Activated T-cell treated with anti-CD3 and anti-CD28 coated beads, Interleukin-2, amount 50 U/mL, for 24 hours (primary cell): ENCODE measurements at regions not wholly inside any gene's neighbourhood (a gene's known extent, or its start where the extent isn't known, plus 50 kb on each side); places are given as distances from the start of the nearest gene placed in this dataset.

Experiments
- DNase-seq: peaks from one replicate; pipeline ENCODE4 v3.0.0-alpha.2; 2020
- H3K27ac Mint-ChIP-seq: 2 replicates; pipeline ENCODE4 v1.8.0; 2020; ENCODE audit warnings: mild to moderate bottlenecking, mixed read lengths
- H3K27me3 Mint-ChIP-seq: 2 replicates; pipeline ENCODE4 v1.8.0; 2020; ENCODE audit warnings: mixed read lengths
- H3K36me3 Mint-ChIP-seq: 2 replicates; pipeline ENCODE4 v1.8.0; 2020; ENCODE audit warnings: low read depth, mixed read lengths
- H3K4me1 Mint-ChIP-seq: 2 replicates; pipeline ENCODE4 v1.8.0; 2020; ENCODE audit warnings: low read depth, mixed read lengths
- H3K4me3 Mint-ChIP-seq: 2 replicates; pipeline ENCODE4 v1.8.0; 2020; ENCODE audit warnings: mild to moderate bottlenecking, moderate library complexity, mixed read lengths
- H3K9me3 Mint-ChIP-seq: 2 replicates; pipeline ENCODE4 v1.8.0; 2020; ENCODE audit warnings: mixed read lengths

DNA sequence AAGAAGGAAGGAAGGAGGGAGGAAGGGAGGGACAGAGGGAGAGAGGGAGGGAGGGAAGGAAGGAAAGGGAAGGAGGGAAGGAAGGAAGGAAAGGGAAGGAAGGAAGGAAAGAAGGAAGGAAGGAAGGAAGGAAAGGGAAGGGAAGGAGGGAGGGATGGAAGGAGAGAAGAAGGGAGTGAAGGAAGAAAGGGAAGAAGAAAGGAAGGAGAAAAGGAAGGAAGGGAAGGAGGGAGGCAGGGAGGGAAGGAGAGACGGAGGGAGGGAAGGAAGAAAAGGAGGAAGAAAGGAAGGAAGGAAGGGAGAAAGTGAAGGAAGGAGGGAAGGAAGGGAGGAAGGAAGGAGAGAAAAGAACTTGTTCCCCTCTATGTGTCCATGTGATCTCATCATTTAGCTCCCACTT lies 465.0 kb downstream of the KCTD8 start:
- H3K9me3 Mint-ChIP-seq: peaks cover 7% of the 10 kb centered on the region
- no peak overlapping the region for H3K4me3 Mint-ChIP-seq
- DNase-seq: no peak
- H3K27me3 Mint-ChIP-seq: no peaks in the 10 kb centered on the region
- no peak overlapping the region for H3K27ac Mint-ChIP-seq
- no peaks in the 10 kb centered on the region for H3K36me3 Mint-ChIP-seq
- no peaks in the 10 kb centered on the region for H3K4me1 Mint-ChIP-seq

DNA sequence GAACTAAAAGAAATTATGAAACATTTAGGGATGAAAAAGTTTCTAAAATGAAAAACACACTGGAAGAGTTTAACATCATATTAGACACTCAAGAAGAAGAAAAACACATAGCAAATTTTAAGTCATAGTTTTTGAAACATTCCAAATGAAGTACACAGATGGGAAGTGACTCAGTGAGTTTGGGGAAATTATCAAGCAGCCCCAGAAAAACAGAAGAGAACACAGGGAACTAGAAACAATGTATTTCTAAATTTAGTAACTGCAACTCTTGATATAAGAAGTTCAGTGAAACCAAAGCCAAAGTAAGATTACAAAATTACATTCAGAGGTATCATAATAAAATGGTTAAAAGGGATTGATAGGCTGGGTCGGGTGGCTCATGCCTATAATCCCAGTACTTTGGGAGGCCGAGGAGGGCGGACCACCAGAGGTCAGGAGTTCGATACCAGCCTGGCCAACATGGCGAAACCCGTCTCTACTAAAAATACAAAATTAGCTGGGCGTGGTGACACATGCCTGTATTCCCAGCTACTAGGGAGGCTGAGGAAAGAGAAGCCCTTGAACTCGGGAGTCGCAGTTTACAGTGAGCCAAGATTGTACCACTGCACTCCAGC lies 461.2 kb downstream of the KCTD8 start:
- no peak for DNase-seq
- no peaks in the 10 kb centered on the region for H3K36me3 Mint-ChIP-seq
- no peaks in the 10 kb centered on the region for H3K27me3 Mint-ChIP-seq
- no peaks in the 10 kb centered on the region for H3K4me1 Mint-ChIP-seq
- H3K4me3 Mint-ChIP-seq: no peak overlapping the region
- no peak overlapping the region for H3K27ac Mint-ChIP-seq
- H3K9me3 Mint-ChIP-seq: peaks cover 8% of the 10 kb centered on the region

GRCh38 chr4:43990551-43990950 lies 458.1 kb downstream of the KCTD8 start:
- Mint-ChIP-seq H3K27ac (no peak overlapping the region), H3K9me3 (peaks cover 9% of the 10 kb centered on the region), H3K4me1 (no peaks in the 10 kb centered on the region), H3K4me3 (no peak overlapping the region), H3K36me3 (no peaks in the 10 kb centered on the region), H3K27me3 (no peaks in the 10 kb centered on the region)
- DNase-seq: no peak

- peaks cover 9% of the 10 kb centered on the region for H3K9me3 Mint-ChIP-seq
- no peaks in the 10 kb centered on the region for H3K27me3 Mint-ChIP-seq
- DNase-seq: no peak
- H3K4me3 Mint-ChIP-seq: no peak overlapping the region
- H3K4me1 Mint-ChIP-seq: no peaks in the 10 kb centered on the region
- H3K27ac Mint-ChIP-seq: no peak overlapping the region
- H3K36me3 Mint-ChIP-seq: no peaks in the 10 kb centered on the region
Measured at GRCh38 chr4:43990963-43991362, 457.6 kb downstream of the KCTD8 start.

GRCh38 chr4:43992552-43992951 lies 456.1 kb downstream of the KCTD8 start:
- Mint-ChIP-seq H3K4me3 (no peak overlapping the region), H3K9me3 (peaks cover 5% of the 10 kb centered on the region), H3K36me3 (no peaks in the 10 kb centered on the region), H3K27ac (no peak overlapping the region), H3K27me3 (no peaks in the 10 kb centered on the region), H3K4me1 (no peaks in the 10 kb centered on the region)
- DNase-seq: no peak

DNA sequence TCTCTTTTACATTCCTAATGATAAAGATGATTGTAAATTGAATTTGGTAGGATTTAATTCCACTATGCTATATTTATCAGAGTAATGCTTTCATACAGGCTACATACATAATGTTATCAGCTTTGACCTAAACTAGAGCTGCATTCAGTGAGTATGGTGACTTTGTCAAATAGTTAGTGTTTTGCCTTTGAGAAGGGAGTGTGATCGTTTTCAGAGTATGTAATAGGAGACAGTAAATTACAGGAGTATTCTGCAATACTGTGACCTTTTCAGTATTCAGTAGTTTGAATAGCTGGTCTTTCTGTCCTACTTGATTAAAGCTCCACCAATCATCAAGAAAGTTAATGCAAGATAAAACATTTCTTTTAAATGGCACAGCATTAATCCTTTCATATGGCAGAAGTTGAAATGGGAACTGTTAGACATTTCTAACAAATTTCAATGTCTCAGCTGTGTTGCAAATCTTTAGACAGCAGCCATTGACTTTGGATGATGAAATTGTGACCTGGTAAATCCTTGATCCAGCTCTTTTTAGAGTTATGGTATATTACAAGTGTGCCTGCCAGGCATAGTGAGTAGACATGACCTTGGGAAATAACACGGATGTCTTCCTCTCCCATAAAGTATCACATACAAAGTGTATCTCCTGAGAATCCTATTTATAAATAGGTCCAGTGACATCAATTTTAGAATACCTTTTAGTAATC lies 455.3 kb downstream of the KCTD8 start:
- no peak overlapping the region for H3K27ac Mint-ChIP-seq
- no peaks in the 10 kb centered on the region for H3K4me1 Mint-ChIP-seq

GRCh38 chr4:43999669-44000068 lies 448.9 kb downstream of the KCTD8 start:
- Mint-ChIP-seq H3K4me1 (no peaks in the 10 kb centered on the region), H3K27ac (no peak overlapping the region), H3K4me3 (no peak overlapping the region), H3K36me3 (no peaks in the 10 kb centered on the region), H3K27me3 (no peaks in the 10 kb centered on the region), H3K9me3 (peaks cover 4% of the 10 kb centered on the region)
- DNase-seq: no peak

More for the DNA sequence above, 455.3 kb downstream of the KCTD8 start:
- H3K4me3 Mint-ChIP-seq: no peak overlapping the region
- H3K27me3 Mint-ChIP-seq: no peaks in the 10 kb centered on the region
- H3K9me3 Mint-ChIP-seq: peaks cover 5% of the 10 kb centered on the region
- no peaks in the 10 kb centered on the region for H3K36me3 Mint-ChIP-seq
- DNase-seq: no peak

GRCh38 chr4:44002368-44002767 lies 446.2 kb downstream of the KCTD8 start:
- Mint-ChIP-seq H3K4me1 (no peaks in the 10 kb centered on the region), H3K27ac (no peak overlapping the region), H3K9me3 (peaks cover 4% of the 10 kb centered on the region), H3K27me3 (no peaks in the 10 kb centered on the region), H3K36me3 (no peaks in the 10 kb centered on the region), H3K4me3 (no peak overlapping the region)
- DNase-seq: no peak

DNA sequence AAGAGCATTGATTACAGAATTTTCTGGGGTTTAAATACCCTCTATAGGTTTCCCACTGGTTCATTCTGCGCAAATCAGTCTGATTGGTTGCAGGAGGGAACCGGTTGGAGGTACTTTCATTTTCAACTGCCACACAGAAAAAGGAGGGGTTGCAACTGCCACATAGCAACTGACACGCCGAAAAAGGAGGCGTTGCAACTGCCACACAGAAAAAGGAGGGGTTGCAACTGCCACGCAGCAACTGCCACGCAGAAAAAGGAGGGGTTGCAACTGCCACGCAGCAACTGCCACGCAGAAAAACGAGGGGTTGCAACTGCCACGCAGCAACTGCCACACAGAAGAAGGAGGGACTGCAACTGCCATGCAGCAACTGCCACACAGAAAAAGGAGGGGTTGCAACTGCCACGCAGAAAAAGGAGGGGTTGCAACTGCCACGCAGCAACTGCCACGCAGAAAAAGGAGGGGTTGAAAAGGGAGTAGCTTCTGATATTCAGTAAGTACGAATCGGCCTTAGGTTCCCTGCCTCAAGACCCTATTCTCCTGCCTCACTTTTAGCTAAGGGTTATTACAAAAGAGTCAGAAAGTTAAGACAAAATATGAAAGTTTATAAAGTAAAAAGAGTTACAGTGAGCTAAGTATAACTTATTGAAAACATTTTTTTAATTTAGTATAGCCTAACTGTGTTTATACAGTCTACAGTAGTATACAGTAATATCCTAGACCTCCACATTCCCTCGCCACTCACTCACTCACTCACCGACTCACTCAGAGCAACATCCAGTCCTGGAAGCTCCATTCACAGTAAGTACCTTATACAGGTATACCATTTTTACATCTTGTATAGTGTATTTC lies 431.8 kb downstream of the KCTD8 start:
- H3K9me3 Mint-ChIP-seq: peaks cover 6% of the 10 kb centered on the region
- no peak overlapping the region for H3K27ac Mint-ChIP-seq
- no peak overlapping the region for H3K4me3 Mint-ChIP-seq
- H3K27me3 Mint-ChIP-seq: no peaks in the 10 kb centered on the region
- no peak for DNase-seq
- no peaks in the 10 kb centered on the region for H3K36me3 Mint-ChIP-seq
- H3K4me1 Mint-ChIP-seq: no peaks in the 10 kb centered on the region

DNA sequence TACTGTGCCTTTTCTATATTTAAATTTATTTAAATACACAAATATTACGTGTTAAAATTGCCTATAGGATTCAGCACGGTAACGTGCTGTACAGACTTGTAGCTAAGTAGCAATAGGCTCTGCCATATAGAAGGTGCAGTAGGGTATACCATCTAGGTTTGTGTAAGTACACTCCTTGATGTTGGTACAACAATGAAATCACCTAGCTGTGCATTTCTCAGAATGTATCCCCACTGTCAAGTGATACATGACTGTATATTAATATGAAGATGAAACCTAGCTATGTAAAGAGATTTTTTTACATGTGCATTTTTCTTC lies 431.2 kb downstream of the KCTD8 start:
- DNase-seq: no peak
- Mint-ChIP-seq H3K36me3 (no peaks in the 10 kb centered on the region), H3K4me1 (no peaks in the 10 kb centered on the region), H3K27me3 (no peaks in the 10 kb centered on the region), H3K4me3 (no peak overlapping the region), H3K9me3 (peaks cover 6% of the 10 kb centered on the region), H3K27ac (no peak overlapping the region)

DNA sequence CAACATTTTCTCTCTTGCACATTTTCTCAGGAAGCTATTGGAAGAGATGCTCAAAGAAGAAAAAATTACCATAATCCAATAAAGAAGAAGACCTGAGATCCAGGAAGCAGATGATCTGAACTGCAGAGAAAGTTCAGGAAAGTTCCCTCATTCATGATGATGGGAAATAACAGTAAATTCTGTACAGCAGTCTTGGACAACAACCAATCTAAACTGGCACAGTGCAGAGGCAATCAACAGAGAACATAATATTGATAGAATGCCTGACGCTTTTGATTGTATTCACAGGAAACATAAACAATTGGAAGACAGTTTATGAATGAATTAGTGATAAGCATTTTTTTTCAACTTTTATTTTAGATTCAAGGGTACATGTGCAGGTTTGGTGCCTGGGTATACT lies 428.9 kb downstream of the KCTD8 start:
- Mint-ChIP-seq H3K27me3 (no peaks in the 10 kb centered on the region), H3K9me3 (peaks cover 2% of the 10 kb centered on the region), H3K36me3 (no peaks in the 10 kb centered on the region), H3K27ac (no peak overlapping the region), H3K4me1 (no peaks in the 10 kb centered on the region), H3K4me3 (no peak overlapping the region)
- DNase-seq: no peak

- no peak overlapping the region for H3K27ac Mint-ChIP-seq
- H3K4me1 Mint-ChIP-seq: no peaks in the 10 kb centered on the region
- no peaks in the 10 kb centered on the region for H3K27me3 Mint-ChIP-seq
- no peak for DNase-seq
- peaks cover 7% of the 10 kb centered on the region for H3K9me3 Mint-ChIP-seq
- H3K4me3 Mint-ChIP-seq: no peak overlapping the region
- no peaks in the 10 kb centered on the region for H3K36me3 Mint-ChIP-seq
Measured at GRCh38 chr4:44025376-44026020, 423.1 kb downstream of the KCTD8 start.

DNA sequence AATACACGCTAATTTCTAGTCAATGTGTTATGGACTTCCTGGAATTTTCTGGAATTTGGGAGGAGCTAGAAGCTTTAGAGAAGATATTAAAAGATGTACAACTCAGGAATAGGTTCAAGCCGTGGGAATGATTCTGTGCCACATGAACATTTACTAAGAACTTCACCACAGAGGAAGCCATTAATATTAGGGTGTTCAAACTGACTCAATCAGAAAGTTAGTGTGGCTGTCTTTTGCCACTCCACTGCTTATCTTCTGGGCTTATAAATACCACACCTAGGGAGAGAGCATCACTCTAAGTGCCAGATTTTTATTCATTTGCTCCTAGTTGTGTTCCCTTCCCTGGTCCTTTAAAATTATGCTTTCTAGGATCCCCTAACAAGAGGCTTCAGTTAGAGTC lies 409.8 kb downstream of the KCTD8 start:
- Mint-ChIP-seq H3K27ac (no peak overlapping the region), H3K9me3 (peaks cover 14% of the 10 kb centered on the region), H3K36me3 (no peaks in the 10 kb centered on the region), H3K4me1 (no peaks in the 10 kb centered on the region), H3K4me3 (no peak overlapping the region), H3K27me3 (no peaks in the 10 kb centered on the region)
- no peak for DNase-seq

DNA sequence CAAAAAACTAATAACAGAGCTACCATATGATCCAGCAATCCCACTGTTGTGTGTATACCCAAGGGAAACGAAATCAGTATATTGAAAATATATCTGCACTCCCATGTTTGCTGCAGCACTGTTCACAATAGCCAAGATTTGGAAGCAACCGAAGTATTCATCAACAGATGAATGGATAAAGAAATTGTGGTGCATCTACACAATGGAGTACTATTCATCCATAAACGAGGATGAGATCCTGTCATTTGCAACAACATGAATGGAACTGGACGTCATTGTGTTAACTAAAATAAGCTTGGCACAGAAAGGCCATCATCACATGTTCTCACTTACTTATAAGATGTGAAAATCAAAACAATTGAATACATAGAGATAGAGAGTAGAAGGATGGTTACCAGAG lies 402.1 kb downstream of the KCTD8 start:
- no peak for DNase-seq
- no peaks in the 10 kb centered on the region for H3K36me3 Mint-ChIP-seq
- no peaks in the 10 kb centered on the region for H3K4me1 Mint-ChIP-seq
- no peaks in the 10 kb centered on the region for H3K27me3 Mint-ChIP-seq
- no peak overlapping the region for H3K27ac Mint-ChIP-seq
- peaks cover 11% of the 10 kb centered on the region for H3K9me3 Mint-ChIP-seq
- no peak overlapping the region for H3K4me3 Mint-ChIP-seq

GRCh38 chr4:44056721-44057151 lies 391.9 kb downstream of the KCTD8 start:
- Mint-ChIP-seq H3K27ac (no peak overlapping the region), H3K4me1 (no peaks in the 10 kb centered on the region), H3K9me3 (peaks cover 5% of the 10 kb centered on the region), H3K27me3 (no peaks in the 10 kb centered on the region), H3K36me3 (no peaks in the 10 kb centered on the region), H3K4me3 (no peak overlapping the region)
- DNase-seq: no peak
